Neural cell (in vitro differentiated cells): ENCODE measurements at regions not wholly inside any gene's neighbourhood (a gene's known extent, or its start where the extent isn't known, plus 50 kb on each side); places are given as distances from the start of the nearest gene placed in this dataset.

Source experiments
- H2AFZ ChIP-seq: fragments of 200-600, 300-800 bp; sonication (generic), shearing (Covaris generic); 2 replicates; pipeline ENCODE4 v1.6.0; 2014; ENCODE audit warnings: low read depth, mild to moderate bottlenecking, antibody characterized with exemption, low read length, moderate library complexity
- H3F3A ChIP-seq: fragments of 200-600 bp; shearing (Covaris generic); 2 replicates; pipeline ENCODE4 v1.6.1; 2016; ENCODE audit warnings: mild to moderate bottlenecking, moderate library complexity, mixed read lengths, antibody characterized with exemption, low read length; ENCODE audit not compliant: insufficient read depth, poor library complexity, severe bottlenecking
- H3K27ac ChIP-seq: fragments of 200-600, 300-800 bp; sonication (generic), shearing (Covaris generic); 2 replicates; pipeline ENCODE4 v1.5.1; 2014; ENCODE audit warnings: mild to moderate bottlenecking, low read length, moderate library complexity
- H3K27me3 ChIP-seq: fragments of 300-800, 200-600 bp; sonication (generic), shearing (Covaris generic); 2 replicates; pipeline ENCODE4 v1.6.0; 2014; ENCODE audit warnings: mild to moderate bottlenecking, low read depth, low read length, moderate library complexity; ENCODE audit not compliant: insufficient read depth
- H3K36me3 ChIP-seq: fragments of 300-800, 200-600 bp; sonication (generic), shearing (Covaris generic); 2 replicates; pipeline ENCODE4 v1.5.1; 2014; ENCODE audit warnings: mild to moderate bottlenecking, antibody characterized with exemption, low read length, moderate library complexity; ENCODE audit not compliant: insufficient read depth
- H3K4me2 ChIP-seq: fragments of 300-800, 200-600 bp; sonication (generic), shearing (Covaris generic); 2 replicates; pipeline ENCODE4 v1.6.0; 2014; ENCODE audit warnings: mild to moderate bottlenecking, low read length
- H3K4me3 ChIP-seq: fragments of 300-800, 200-600 bp; sonication (generic), shearing (Covaris generic); 2 replicates; pipeline ENCODE4 v1.5.1; 2014; ENCODE audit warnings: mild to moderate bottlenecking, low read length, moderate library complexity
- H3K79me2 ChIP-seq: fragments of 200-600 bp; shearing (Covaris generic); replicated peaks from 2 replicates; pipeline ENCODE4 v1.6.0; 2014; ENCODE audit warnings: mild to moderate bottlenecking, low read length, moderate library complexity; ENCODE audit not compliant: insufficient read depth
- H3K9ac ChIP-seq: fragments of 300-800, 200-600 bp; sonication (generic), shearing (Covaris generic); 2 replicates; pipeline ENCODE4 v1.6.1; 2016; ENCODE audit warnings: mild to moderate bottlenecking, low read length, mixed read lengths
- H3K9me2 ChIP-seq: fragments of 200-600 bp; shearing (Covaris generic); 2 replicates; pipeline ENCODE4 v1.6.1; 2016; ENCODE audit warnings: mild to moderate bottlenecking, low read length, mixed read lengths; ENCODE audit not compliant: insufficient read depth
- H3K9me3 ChIP-seq: fragments of 200-600, 300-800 bp; sonication (generic), shearing (Covaris generic); 2 replicates; pipeline ENCODE4 v1.6.1; 2016; ENCODE audit warnings: mild to moderate bottlenecking, mixed run types, low read length, moderate library complexity, mixed read lengths
- H4K20me1 ChIP-seq: fragments of 200-600 bp; shearing (Covaris generic); 2 replicates; pipeline ENCODE4 v1.6.1; 2016; ENCODE audit warnings: mild to moderate bottlenecking, mixed run types; ENCODE audit not compliant: insufficient read depth
- MXI1 ChIP-seq: fragments of 450-650 bp; conservative IDR thresholded peaks from 2 replicates; pipeline ENCODE4 v1.6.1; 2014; ENCODE audit warnings: antibody characterized with exemption, mild to moderate bottlenecking; ENCODE audit not compliant: poor library complexity, severe bottlenecking
- POLR2AphosphoS5 ChIP-seq: IDR thresholded peaks from 2 replicates; pipeline ENCODE4 v1.6.1; 2012
- RAD21 ChIP-seq: fragments of 450-650 bp; conservative IDR thresholded peaks from 2 replicates; pipeline ENCODE4 v1.6.1; 2014; ENCODE audit warnings: antibody characterized with exemption, mild to moderate bottlenecking, moderate library complexity
- TAF1 ChIP-seq: IDR thresholded peaks from 2 replicates; pipeline ENCODE4 v1.6.1; 2012; ENCODE audit warnings: low read depth
- TF ChIP-seq, protein P1 (sequence below): fragments of 450-650 bp; IDR thresholded peaks from 2 replicates; pipeline ENCODE4 v1.5.1; 2014; ENCODE audit warnings: antibody characterized with exemption, mild to moderate bottlenecking, moderate library complexity; ENCODE audit not compliant: poor library complexity, severe bottlenecking

DNA sequence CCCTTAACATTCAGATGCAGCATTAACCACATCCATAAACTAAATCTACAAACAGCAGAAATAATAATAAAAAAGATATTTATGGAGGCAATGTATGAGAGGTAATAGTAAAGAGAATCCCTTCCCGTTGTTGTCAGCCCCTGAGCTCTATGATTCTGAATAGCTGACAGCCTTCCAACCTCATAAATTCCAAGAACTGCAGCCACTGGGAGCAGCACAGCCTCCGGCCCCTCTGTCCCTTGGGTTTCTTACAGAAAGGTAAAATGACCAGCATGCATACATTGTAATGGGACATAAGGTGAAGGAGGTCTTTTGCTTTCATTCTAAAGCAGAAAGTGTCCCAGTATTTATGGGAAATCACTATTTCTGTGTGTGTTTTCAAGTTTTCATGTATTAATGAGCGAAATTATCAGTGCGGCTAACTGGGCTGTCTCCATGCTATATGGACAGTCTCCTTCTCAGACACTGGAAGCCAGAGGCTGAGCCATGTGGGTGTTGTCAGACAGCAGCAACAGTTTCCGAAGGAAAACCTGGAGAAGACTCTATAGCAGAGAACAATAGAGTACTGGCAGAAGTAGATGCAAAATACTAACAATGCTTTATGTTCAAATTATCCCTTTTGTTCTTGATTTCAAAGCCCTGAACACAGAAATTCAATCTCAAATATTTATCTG is 151.6 kb downstream of the LRRC30 start:
- Histone ChIP-seq H3K79me2 (no peaks in the 10 kb centered on the region), H3K36me3 (no peaks in the 10 kb centered on the region), H3K9me2 (no peaks in the 10 kb centered on the region), H3K4me2 (no peak overlapping the region), H2AFZ (no peak overlapping the region), H3K9ac (no peak overlapping the region), H3K27ac (no peak overlapping the region), H3K4me3 (no peak overlapping the region), H4K20me1 (no peaks in the 10 kb centered on the region), H3K27me3 (no peaks in the 10 kb centered on the region), H3F3A (no peaks in the 10 kb centered on the region), H3K9me3 (peaks cover 5% of the 10 kb centered on the region)
- TF ChIP-seq, protein P1, sequence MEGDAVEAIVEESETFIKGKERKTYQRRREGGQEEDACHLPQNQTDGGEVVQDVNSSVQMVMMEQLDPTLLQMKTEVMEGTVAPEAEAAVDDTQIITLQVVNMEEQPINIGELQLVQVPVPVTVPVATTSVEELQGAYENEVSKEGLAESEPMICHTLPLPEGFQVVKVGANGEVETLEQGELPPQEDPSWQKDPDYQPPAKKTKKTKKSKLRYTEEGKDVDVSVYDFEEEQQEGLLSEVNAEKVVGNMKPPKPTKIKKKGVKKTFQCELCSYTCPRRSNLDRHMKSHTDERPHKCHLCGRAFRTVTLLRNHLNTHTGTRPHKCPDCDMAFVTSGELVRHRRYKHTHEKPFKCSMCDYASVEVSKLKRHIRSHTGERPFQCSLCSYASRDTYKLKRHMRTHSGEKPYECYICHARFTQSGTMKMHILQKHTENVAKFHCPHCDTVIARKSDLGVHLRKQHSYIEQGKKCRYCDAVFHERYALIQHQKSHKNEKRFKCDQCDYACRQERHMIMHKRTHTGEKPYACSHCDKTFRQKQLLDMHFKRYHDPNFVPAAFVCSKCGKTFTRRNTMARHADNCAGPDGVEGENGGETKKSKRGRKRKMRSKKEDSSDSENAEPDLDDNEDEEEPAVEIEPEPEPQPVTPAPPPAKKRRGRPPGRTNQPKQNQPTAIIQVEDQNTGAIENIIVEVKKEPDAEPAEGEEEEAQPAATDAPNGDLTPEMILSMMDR, result peak; percentile 12
- TF ChIP-seq TAF1, result no peak

DNA sequence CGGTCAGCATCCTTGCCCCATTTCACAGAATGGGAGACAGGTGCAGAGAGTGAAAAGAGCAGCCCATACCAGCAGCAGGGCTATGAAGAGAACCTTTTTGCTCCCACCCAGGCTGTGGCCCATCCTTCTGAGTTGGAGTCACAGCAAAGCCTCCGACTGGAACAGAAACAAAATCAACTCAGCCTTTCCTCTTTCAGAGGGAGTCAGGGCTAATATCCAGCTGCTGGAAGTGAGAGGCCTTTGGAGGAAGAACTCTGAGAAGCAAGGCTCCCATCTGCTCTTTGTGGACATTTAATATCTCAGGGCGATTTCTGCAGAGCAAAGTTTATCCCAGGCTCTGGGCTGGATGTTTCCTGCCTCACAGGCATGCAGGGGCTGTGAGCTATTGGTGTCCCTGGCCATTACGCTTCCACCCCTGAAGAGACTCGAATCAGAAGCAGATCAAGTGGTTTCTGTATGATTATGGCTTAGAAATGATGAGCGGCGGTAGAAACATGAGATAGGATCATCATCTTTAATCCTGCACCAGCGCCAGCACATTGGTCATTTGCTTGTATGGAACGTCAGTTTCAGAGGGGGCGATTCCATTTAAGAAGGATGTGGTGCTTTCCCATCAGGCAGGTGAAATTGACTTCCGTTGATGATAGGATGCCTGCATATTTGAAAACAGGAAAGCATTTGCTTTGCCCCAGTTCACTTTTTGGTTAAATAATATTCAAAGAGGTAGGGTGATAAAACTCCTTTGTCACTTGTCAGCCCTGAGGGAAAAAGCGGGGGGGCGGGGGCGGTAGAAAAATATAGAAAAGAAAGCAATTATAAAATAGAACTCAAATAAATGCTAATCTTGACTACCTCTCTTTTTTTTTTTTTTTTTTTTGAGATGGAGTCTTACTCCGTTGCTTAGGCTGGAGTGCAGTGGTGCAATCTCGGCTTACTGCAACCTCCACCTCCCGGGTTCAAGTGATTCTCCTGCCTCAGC is 152.4 kb downstream of the LRRC30 start:
- Histone ChIP-seq H3F3A (no peaks in the 10 kb centered on the region), H3K27me3 (no peaks in the 10 kb centered on the region), H4K20me1 (no peaks in the 10 kb centered on the region), H3K79me2 (no peaks in the 10 kb centered on the region), H3K27ac (no peak overlapping the region), H3K36me3 (no peaks in the 10 kb centered on the region), H3K9ac (no peak overlapping the region), H3K4me3 (no peak overlapping the region), H3K4me2 (no peak overlapping the region), H2AFZ (no peak overlapping the region), H3K9me2 (no peaks in the 10 kb centered on the region), H3K9me3 (no peaks in the 10 kb centered on the region)
- TF ChIP-seq RAD21 (no peak), POLR2AphosphoS5 (peak; percentile 56)

DNA sequence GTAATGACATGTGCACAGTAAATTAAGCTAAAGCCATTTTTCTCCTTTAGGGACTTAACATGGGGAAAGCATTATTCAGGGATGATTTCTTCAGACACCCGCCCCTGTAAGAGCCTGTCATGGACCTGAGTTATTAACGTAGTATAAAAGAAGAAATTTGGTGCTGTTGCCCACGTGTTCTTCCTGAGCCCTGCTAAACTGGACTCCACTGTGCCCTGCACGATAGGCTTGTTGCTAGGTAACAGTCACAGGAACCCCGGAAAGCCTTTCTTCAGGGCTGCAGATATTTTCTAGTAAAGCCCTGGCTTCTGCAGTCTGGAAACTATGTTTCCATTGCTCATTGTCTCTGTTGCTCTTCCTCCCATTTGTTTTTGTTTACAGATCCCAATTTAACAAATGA is 157.9 kb downstream of the LRRC30 start:
- Histone ChIP-seq H3K9me2 (no peaks in the 10 kb centered on the region), H4K20me1 (no peaks in the 10 kb centered on the region), H3K9ac (peak overlapping the region; percentile 15), H3K36me3 (no peaks in the 10 kb centered on the region), H2AFZ (no peak overlapping the region), H3K79me2 (no peaks in the 10 kb centered on the region), H3F3A (no peaks in the 10 kb centered on the region), H3K9me3 (no peaks in the 10 kb centered on the region), H3K4me2 (peak overlapping the region; percentile 9), H3K27ac (peak overlapping the region; percentile 39), H3K4me3 (peak overlapping the region; percentile 18), H3K27me3 (no peaks in the 10 kb centered on the region)
- TF ChIP-seq RAD21, result no peak
- peak; percentile 57 for TF ChIP-seq MXI1
